GM19240 (cell line): ENCODE measurements at regions not wholly inside any gene's neighbourhood (a gene's known extent, or its start where the extent isn't known, plus 50 kb on each side); places are given as distances from the start of the nearest gene placed in this dataset.
"Not testable (repeated sequence)": the region's sequence is repeated elsewhere in the genome, so short reads cannot be mapped to it uniquely, and the experiment has no call there.

Source experiments
- DNase-seq: peaks from one replicate; pipeline ENCODE4 v3.0.0; 2011; ENCODE audit warnings: low spot score; ENCODE audit not compliant: insufficient read length

DNA sequence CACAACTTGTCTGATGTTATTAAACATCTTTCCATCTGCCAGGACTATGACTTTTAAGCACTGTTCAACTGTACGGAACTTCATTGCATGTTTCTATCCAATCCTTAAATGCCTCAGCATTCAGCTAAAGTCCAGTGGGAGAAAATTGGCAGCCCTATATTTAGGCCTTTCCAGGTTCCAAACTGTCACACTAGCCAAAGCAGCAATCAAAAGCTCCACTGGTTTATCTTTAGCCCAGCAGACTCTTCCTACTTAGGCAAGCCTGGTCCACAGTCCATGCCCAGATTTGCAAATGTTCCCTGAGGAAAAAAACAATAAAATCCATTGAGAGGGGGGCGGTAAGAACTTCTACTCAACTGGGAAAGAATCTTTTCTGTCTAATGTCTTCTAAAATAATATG, 349.1 kb upstream of the GJE1 start:
- DNase-seq, result no peak

DNA sequence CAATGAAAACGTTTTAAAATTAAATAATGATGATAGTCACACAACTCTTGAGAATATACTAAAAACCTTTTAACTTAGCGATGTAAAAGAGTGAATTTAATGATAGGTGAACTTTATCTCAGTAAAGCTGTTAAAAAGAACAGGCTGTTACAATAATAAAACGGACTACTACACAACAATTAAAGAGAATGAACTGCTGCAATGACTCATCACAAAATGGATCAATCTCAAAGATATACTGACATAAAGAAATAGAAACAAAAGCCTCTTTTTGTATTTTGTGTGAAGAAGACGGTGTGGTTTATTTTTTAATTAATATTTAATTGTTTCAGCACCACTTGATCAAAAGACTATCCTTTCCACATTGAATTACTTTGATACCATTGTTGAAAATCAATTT, 352.4 kb upstream of the GJE1 start:
- no peak for DNase-seq

DNA sequence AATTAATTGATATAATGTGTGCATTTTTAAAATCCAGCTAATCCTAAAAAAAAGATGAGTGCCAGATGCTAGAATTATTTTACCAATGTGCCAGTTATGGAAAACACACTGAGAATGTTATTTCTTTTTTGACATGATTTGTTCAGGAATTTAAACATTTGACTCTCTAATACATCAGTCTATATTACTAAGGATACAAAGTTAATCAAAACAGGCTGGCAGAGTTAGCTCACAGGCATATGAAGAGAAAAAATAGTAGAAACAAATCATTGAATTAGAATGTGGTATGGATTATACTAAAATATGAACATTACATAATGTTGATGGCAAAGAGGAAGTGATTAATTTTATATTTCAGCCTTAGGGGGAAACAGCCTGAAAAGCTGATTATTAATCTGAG, 368.3 kb upstream of the GJE1 start:
- no peak for DNase-seq

- no peak for DNase-seq
These were observed 374.3 kb upstream of the GJE1 start for GRCh38 chr6:141758430-141758829.

- no peak for DNase-seq
These were observed 379.5 kb upstream of the GJE1 start for GRCh38 chr6:141753180-141753579.

GRCh38 chr6:141752677-141753076, 380.0 kb upstream of the GJE1 start:
- DNase-seq, result no peak

DNA sequence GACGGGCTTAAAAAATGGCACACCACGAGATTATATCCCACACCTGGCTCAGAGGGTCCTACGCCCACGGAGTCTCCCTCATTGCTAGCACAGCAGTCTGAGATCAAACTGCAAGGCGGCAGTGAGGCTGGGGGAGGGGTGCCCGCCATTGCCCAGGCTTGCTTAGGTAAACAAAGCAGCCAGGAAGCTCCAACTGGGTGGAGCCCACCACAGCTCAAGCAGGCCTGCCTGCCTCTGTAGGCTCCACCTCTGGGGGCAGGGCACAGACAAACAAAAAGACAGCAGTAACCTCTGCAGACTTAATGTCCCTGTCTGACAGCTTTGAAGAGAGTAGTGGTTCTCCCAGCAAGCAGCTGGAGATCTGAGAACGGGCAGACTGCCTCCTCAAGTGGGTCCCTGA, 386.4 kb upstream of the GJE1 start:
- not testable (repeated sequence) for DNase-seq

GRCh38 chr6:141744971-141745370, 387.8 kb upstream of the GJE1 start:
- DNase-seq, result no peak

DNA sequence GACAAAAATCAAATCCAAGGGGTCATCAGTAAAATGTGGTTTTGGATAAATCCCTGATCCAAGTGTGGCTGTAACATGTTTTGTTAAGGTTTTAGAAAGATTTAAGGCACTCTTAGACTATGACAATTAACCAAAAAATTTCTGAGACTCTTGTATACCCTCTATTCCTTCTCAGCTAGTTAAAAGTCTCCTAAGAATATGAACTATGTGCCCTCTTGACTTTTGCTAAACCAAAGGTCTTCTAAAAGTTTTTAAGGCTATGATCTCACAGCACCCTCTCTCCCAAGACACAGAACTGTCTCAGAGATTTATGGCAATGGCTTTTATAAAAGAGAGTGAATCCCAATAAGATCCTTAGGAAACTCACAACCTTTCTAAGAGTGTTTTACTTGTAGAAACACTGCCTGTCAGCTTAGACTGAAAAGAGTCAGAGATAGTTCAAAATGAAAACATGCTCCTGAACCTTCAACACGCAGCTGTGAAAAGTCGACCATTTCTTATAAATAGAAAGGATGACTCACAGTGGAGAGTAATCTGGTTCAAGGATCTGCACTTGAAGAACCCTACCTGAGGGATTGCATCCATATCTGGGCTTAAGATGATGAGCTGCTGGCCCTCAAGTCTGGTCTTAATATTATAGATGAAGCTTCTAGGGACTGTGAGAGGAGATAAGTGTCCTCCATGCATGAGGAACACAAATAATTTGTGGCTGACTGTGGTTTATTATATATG, 388.4 kb upstream of the GJE1 start:
- DNase-seq, result no peak

DNA sequence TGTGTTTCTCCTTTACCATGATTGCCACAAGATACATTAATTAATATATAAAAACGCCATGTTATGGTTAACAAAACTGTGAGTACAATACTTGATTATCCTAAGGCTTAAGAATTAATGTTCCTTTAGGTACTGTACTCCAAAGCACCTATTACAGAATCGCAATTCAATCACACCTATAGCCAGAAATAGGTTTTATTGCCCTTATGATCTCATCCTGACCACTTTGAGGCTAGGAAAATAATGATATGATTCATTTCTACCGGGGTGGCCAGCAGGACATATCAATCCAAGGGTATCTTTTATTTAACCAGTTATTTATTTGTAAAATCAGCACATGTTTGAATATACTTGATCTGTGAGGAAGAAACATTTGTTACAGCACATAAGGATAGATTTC, 396.6 kb upstream of the GJE1 start:
- no peak for DNase-seq

GRCh38 chr6:141735126-141735525, 397.6 kb upstream of the GJE1 start:
- no peak for DNase-seq

DNA sequence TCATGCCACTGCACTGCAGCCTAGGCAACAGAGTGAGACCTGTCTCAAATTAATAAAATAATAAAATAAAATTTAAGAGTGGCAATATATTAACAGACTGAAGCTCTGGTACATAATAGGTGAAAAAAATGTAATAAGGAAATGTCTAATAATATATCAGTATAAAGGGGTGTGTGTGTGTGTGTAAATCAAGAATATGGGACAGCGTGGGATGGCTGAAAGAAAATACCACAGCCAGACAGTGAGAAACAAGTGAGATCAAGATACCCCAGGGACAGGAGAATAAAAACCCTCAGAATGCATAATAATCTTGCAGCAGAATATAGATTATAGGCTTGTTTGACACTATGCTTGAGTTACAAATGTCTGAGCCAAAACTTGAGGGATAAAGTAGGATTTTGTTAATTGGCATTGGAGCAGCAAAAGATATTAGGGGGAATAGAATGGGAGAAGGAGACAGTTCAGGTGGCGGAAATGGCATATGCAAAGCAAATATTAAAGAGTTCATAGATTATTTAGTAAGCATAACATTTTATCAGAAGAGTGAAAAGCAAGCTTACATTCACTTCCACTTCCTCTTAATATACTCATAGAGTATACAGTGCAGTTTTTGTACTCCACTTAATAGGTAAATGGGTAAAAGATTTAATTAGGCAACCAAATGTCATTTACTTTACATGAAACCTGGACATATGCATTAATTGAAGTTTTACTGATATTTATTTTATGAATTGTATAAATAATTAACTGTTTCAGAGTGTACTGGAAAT, 398.5 kb upstream of the GJE1 start:
- no peak for DNase-seq

DNA sequence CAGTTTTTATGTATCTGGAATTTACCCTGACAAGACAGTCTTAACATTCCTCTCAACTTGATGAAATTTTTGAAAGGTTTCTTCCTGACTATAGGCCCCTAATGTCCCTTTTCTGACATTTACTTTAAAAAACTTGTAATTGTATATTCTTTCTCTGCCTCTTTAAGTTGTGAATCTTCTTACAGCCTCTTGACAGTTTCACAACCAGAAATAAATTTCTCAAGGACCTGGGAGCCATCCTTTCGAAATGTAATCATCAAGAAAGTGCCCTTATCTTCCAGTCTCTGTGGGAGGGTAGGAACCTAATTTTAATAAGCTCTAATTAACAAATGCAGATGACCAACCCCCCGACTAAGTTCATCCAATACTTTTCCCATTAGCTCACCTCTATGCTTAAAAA, 403.6 kb upstream of the GJE1 start:
- no peak for DNase-seq

GRCh38 chr6:141728330-141728729, 404.4 kb upstream of the GJE1 start:
- DNase-seq, result no peak

GRCh38 chr6:141726248-141726647, 406.5 kb upstream of the GJE1 start:
- DNase-seq, result no peak

- no peak for DNase-seq
These were observed 408.0 kb upstream of the GJE1 start for GRCh38 chr6:141724731-141725130.

DNA sequence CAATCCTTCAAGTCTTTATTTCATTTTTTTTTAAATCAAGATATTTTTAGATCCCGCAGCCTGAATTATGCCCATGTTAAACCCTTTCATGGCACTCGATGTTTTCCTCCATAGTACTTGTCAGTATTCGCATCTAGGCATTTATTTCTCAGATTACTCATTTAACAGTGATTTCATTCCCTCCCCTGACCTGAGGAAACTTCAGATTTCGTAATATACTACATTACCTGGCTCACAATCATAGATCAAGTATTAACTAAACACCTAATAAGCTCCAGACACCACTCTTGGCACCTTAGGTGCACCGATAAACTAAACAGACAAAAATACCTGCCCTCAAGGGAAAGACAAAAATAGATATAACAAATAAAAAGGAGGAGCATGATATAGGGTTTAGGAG, 413.2 kb upstream of the GJE1 start:
- no peak for DNase-seq

GRCh38 chr6:141705431-141705830, 427.3 kb upstream of the GJE1 start:
- no peak for DNase-seq

DNA sequence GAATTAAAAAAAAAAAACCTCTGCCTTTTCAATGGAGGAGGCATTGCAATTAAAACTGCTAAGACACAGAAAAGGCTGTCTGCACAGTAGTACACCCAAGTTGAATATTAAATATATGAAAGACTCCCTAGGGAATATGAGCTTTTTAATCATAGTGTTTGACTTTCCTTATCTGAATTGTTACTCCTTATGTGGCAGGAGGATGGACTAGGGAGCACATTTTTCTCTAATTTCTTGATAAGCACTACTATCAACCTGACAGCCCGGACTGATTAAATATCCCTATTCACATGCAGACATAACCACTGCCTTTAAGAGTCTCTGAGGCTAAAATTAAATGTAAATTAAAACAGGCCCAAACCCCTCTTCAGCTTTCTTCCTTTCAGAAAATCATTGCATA, 428.6 kb upstream of the GJE1 start:
- no peak for DNase-seq

DNA sequence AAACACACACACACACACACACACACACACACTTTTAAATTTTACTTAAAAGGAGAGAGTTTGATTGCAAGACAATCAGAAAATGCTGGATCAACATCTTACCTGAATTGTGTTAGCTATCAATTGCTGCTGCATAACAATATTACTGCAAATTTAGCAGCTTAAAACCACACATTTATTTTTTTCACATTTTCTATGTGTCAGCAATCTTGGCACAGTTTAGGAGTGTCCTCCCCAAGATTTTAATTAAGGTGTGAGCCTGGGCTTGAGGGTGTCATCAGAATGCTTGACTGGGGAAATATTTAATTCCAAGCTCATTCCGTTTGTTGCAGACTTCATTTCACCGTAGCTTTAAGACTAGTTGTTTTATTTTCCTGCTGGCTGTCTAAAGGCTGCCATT, 431.0 kb upstream of the GJE1 start:
- no peak for DNase-seq

DNA sequence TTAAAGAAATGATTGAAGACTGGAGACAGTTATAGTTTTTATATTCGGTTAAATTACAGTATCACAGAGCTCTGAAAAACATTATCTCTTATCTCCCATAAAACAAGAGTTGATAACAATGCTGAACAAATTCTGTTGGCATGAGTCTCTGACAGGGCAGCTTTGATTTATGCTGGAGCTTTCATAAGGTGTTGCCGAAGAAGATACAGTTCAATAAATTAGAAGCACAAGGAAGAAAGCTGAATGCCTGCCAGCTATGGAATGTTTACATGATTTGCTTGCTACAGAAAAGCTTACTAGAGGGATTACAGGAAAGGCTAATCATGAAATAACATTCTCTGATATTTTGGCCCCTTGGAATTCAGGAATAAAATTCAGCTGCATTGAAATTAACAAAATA, 431.9 kb upstream of the GJE1 start:
- no peak for DNase-seq

DNA sequence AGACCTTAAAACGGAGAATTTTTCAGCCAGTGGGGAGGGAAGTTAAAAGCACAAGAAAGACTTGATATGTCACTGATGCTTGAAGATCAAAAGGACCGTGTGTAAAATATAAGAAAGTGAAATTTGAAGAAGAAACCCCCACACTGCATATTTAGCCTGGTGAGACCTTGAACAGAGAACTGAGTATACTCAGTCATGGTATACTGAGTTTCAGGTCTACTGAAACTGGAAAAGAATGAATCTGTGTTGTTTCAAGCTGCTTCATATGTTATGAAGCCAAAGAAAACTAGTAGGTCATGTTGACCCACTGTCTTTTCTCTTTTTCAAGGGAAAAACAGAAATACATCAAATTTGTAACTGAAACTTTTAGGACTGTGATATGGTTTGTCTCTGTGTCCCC, 443.8 kb upstream of the GJE1 start:
- no peak for DNase-seq

GRCh38 chr6:141685416-141685815, 447.3 kb upstream of the GJE1 start:
- DNase-seq, result no peak
